HEK293 (cell line): ENCODE measurements at regions not wholly inside any gene's neighbourhood (a gene's known extent, or its start where the extent isn't known, plus 50 kb on each side); places are given as distances from the start of the nearest gene placed in this dataset.

Experiments
- CTCF ChIA-PET: fragments of 350-600 bp; formaldehyde crosslinking; extraction: SDS; loops from one replicate; lab custom pipeline; 2021; ENCODE audit warnings: antibody characterized with exemption; lab: Yijun Ruan, JAX
- POLR2A ChIA-PET: fragments of 300-600 bp; formaldehyde crosslinking; extraction: SDS; loops from one replicate; lab custom pipeline; 2020; ENCODE audit warnings: antibody characterized with exemption, inconsistent platforms; lab: Yijun Ruan, JAX
- H3K27ac ChIP-seq: fragments of 200-500 bp; sonication (Bioruptor generic); 2 replicates; pipeline ENCODE4 v1.5.1; 2014; ENCODE audit warnings: low read depth, low read length, control low read depth, inconsistent platforms; ENCODE audit errors: extremely low read depth
- H3K36me3 ChIP-seq, 2 experiments: fragments of 200-500 bp in 1 of 2; sonication (Bioruptor generic) in 1 of 2; 1 replicate in 1 of 2; 2 replicates in 1 of 2; pipeline ENCODE4 v1.5.1; 2014 to 2017; ENCODE audit warnings: inconsistent platforms in 2 of 2, low read length in 2 of 2; ENCODE audit not compliant: control insufficient read depth in 2 of 2, insufficient read depth in 1 of 2
- H3K4me1 ChIP-seq: fragments of 200-500 bp; sonication (Bioruptor generic); 2 replicates; pipeline ENCODE4 v1.5.1; 2014; ENCODE audit warnings: mild to moderate bottlenecking, low read length, inconsistent platforms; ENCODE audit not compliant: control insufficient read depth, insufficient read depth
- H3K4me3 ChIP-seq: 2 replicates; pipeline ENCODE4 v1.5.1; 2011; ENCODE audit warnings: low read depth, mild to moderate bottlenecking, control low read depth, low read length, moderate library complexity
- H3K9me3 ChIP-seq: fragments of 200-500 bp; sonication (Bioruptor generic); 2 replicates; pipeline ENCODE4 v1.5.1; 2014; ENCODE audit warnings: low read depth, low read length, inconsistent platforms; ENCODE audit not compliant: control insufficient read depth, insufficient read depth
- GLIS2 ChIP-seq: fragments of 450-650 bp; formaldehyde crosslinking; IDR thresholded peaks from 2 replicates; pipeline ENCODE4 v1.5.1; 2016; ENCODE audit warnings: missing biosample characterization, missing genetic modification characterization
- OVOL3 ChIP-seq: fragments of 450-650 bp; formaldehyde crosslinking; IDR thresholded peaks from 2 replicates; pipeline ENCODE4 v1.5.1; 2016; ENCODE audit warnings: missing biosample characterization, missing genetic modification characterization
- SCRT1 ChIP-seq: fragments of 450-650 bp; formaldehyde crosslinking; IDR thresholded peaks from 2 replicates; pipeline ENCODE4 v1.5.1; 2016; ENCODE audit warnings: missing biosample characterization, missing genetic modification characterization, borderline replicate concordance
- SETDB1 ChIP-seq: IDR thresholded peaks from one replicate; pipeline ENCODE4 v1.6.1; 2017; ENCODE audit warnings: mild to moderate bottlenecking, low read length, moderate library complexity, mixed read lengths; ENCODE audit not compliant: insufficient read length
- ZBTB48 ChIP-seq: fragments of 450-650 bp; formaldehyde crosslinking; IDR thresholded peaks from 2 replicates; pipeline ENCODE4 v1.5.1; 2016; ENCODE audit warnings: missing biosample characterization, missing genetic modification characterization
- ZBTB7A ChIP-seq: fragments of 450-650 bp; formaldehyde crosslinking; IDR thresholded peaks from 2 replicates; pipeline ENCODE4 v1.5.1; 2016; ENCODE audit warnings: low read depth, missing biosample characterization, missing genetic modification characterization
- ZFP41 ChIP-seq: fragments of 450-650 bp; formaldehyde crosslinking; IDR thresholded peaks from 2 replicates; pipeline ENCODE4 v1.5.1; 2016; ENCODE audit warnings: missing biosample characterization, missing genetic modification characterization, borderline replicate concordance
- ZNF10 ChIP-seq: fragments of 450-650 bp; formaldehyde crosslinking; IDR thresholded peaks from 2 replicates; pipeline ENCODE4 v1.5.1; 2017; ENCODE audit warnings: missing biosample characterization, missing genetic modification characterization
- ZNF169 ChIP-seq: fragments of 450-650 bp; formaldehyde crosslinking; IDR thresholded peaks from 2 replicates; pipeline ENCODE4 v1.5.1; 2016; ENCODE audit warnings: missing biosample characterization, missing genetic modification characterization
- ZNF19 ChIP-seq: fragments of 450-650 bp; formaldehyde crosslinking; IDR thresholded peaks from 2 replicates; pipeline ENCODE4; 2016; ENCODE audit warnings: missing biosample characterization, missing genetic modification characterization, low read depth
- ZNF248 ChIP-seq: fragments of 450-650 bp; formaldehyde crosslinking; IDR thresholded peaks from 2 replicates; pipeline ENCODE4 v1.5.1; 2017; ENCODE audit warnings: missing biosample characterization, missing genetic modification characterization
- ZNF274 ChIP-seq, 2 experiments: fragments of 200-500 bp in 1 of 2; fragments of 450-650 bp in 1 of 2; sonication (Bioruptor generic) in 1 of 2; formaldehyde crosslinking in 1 of 2; IDR thresholded peaks; 2 replicates each; pipeline versions ENCODE4 v1.5.1 to v1.6.1; 2014 to 2016; ENCODE audit warnings: borderline replicate concordance in 1 of 2, inconsistent platforms in 1 of 2, low read length in 1 of 2, missing biosample characterization in 1 of 2, missing genetic modification characterization in 1 of 2
- ZNF302 ChIP-seq: fragments of 450-650 bp; formaldehyde crosslinking; IDR thresholded peaks from 2 replicates; pipeline ENCODE4 v1.5.1; 2016; ENCODE audit warnings: missing biosample characterization, missing genetic modification characterization, low read depth
- ZNF324 ChIP-seq: fragments of 450-650 bp; formaldehyde crosslinking; IDR thresholded peaks from 2 replicates; pipeline ENCODE4 v1.5.1; 2016; ENCODE audit warnings: missing biosample characterization, missing genetic modification characterization
- ZNF341 ChIP-seq: fragments of 450-650 bp; formaldehyde crosslinking; IDR thresholded peaks from 2 replicates; pipeline ENCODE4; 2016; ENCODE audit warnings: low read depth, missing biosample characterization, missing genetic modification characterization
- ZNF48 ChIP-seq: fragments of 450-650 bp; formaldehyde crosslinking; IDR thresholded peaks from 2 replicates; pipeline ENCODE4 v1.5.1; 2016; ENCODE audit warnings: missing biosample characterization, missing genetic modification characterization
- ZNF514 ChIP-seq: fragments of 450-650 bp; formaldehyde crosslinking; IDR thresholded peaks from 2 replicates; pipeline ENCODE4 v1.5.1; 2016; ENCODE audit warnings: missing biosample characterization, missing genetic modification characterization
- ZNF658 ChIP-seq: fragments of 450-650 bp; formaldehyde crosslinking; IDR thresholded peaks from 2 replicates; pipeline ENCODE4; 2016; ENCODE audit warnings: missing biosample characterization, missing genetic modification characterization
- ZNF704 ChIP-seq: fragments of 450-650 bp; formaldehyde crosslinking; IDR thresholded peaks from 2 replicates; pipeline ENCODE4 v1.5.1; 2016; ENCODE audit warnings: missing biosample characterization, missing genetic modification characterization
- ZNF747 ChIP-seq: fragments of 450-650 bp; formaldehyde crosslinking; IDR thresholded peaks from 2 replicates; pipeline ENCODE4 v1.5.1; 2016; ENCODE audit warnings: missing biosample characterization, missing genetic modification characterization
- ZNF76 ChIP-seq: fragments of 450-650 bp; formaldehyde crosslinking; IDR thresholded peaks from 2 replicates; pipeline ENCODE4; 2016; ENCODE audit warnings: low read depth, missing biosample characterization, missing genetic modification characterization, borderline replicate concordance
- ZNF830 ChIP-seq: fragments of 450-650 bp; IDR thresholded peaks from 2 replicates; pipeline ENCODE4 v1.5.0; 2018; ENCODE audit warnings: missing biosample characterization, missing genetic modification characterization, low read depth, mild to moderate bottlenecking, moderate library complexity
- ZSCAN23 ChIP-seq: fragments of 450-650 bp; formaldehyde crosslinking; IDR thresholded peaks from 2 replicates; pipeline ENCODE4 v1.5.1; 2016; ENCODE audit warnings: missing biosample characterization, missing genetic modification characterization
- TF ChIP-seq, protein P1 (sequence below): fragments of 450-650 bp; formaldehyde crosslinking; IDR thresholded peaks from 2 replicates; pipeline ENCODE4 v1.5.1; 2016; ENCODE audit warnings: missing biosample characterization, missing genetic modification characterization
- TF ChIP-seq, protein P2 (sequence below): fragments of 450-650 bp; formaldehyde crosslinking; IDR thresholded peaks from 2 replicates; pipeline ENCODE4 v1.5.1; 2016; ENCODE audit warnings: missing biosample characterization, missing genetic modification characterization

DNA sequence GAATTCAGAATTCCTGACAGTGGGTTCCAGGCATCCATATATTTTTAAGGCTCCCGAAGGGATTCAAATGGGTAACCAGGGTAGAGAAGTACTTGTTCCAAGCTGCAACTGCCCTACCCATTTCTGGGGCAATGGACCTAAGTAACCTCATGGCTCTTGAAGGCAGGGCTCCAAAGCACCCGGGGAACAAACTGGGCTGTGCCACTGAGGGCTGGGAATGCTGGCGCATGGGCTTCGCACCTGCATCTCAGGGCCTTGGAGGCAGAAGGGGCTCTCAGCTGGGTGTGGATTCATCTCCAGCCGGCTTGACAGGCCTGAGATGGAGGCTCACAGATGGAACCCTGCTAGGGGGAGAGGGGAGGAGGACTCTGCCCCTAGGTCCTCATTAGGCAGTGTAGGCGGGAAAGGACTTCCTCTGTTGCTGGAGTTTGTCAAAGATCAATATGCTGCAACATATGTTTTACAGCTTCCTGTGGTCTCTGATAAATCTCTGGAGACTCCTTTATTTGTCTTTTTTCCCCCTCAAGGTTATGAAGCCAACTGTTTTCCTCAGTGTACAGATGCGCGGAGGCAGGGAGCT is 232.3 kb upstream of the NLRP1 start:
- Histone ChIP-seq H3K36me3 (no peaks in the 10 kb centered on the region), H3K9me3 (no peaks in the 10 kb centered on the region), H3K27ac (no peak overlapping the region), H3K4me1 (no peaks in the 10 kb centered on the region), H3K4me3 (no peak overlapping the region)
- POLR2A ChIA-PET, result no interaction called here
- CTCF ChIA-PET, result interaction anchor here (0.6 to 0.8 kb wide), 2 partner anchors 76 to 115 kb away, joined by 3 to 4 read pairs; no protein-coding TSS in a partner anchor
- TF ChIP-seq ZNF514 (tag by site-specific recombination), result no peak
- no peak for TF ChIP-seq ZBTB48 (tag by site-specific recombination)
- TF ChIP-seq ZSCAN23 (tag by site-specific recombination), result no peak
- no peak for TF ChIP-seq ZNF658
- TF ChIP-seq ZNF274 (IDR thresholded peaks at IDR 0.05; ENCODE audit: low read length), result no peak
- TF ChIP-seq ZNF274 (tag by site-specific recombination; IDR thresholded peaks at IDR 0.05; ENCODE audit: borderline replicate concordance), result no peak
- TF ChIP-seq ZNF248 (tag by site-specific recombination), result no peak
- TF ChIP-seq, protein P1, sequence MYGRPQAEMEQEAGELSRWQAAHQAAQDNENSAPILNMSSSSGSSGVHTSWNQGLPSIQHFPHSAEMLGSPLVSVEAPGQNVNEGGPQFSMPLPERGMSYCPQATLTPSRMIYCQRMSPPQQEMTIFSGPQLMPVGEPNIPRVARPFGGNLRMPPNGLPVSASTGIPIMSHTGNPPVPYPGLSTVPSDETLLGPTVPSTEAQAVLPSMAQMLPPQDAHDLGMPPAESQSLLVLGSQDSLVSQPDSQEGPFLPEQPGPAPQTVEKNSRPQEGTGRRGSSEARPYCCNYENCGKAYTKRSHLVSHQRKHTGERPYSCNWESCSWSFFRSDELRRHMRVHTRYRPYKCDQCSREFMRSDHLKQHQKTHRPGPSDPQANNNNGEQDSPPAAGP (tag by site-specific recombination), result no peak
- TF ChIP-seq SETDB1, result no peak
- TF ChIP-seq GLIS2, result no peak
- no peak for TF ChIP-seq ZNF341 (tag by site-specific recombination)

DNA sequence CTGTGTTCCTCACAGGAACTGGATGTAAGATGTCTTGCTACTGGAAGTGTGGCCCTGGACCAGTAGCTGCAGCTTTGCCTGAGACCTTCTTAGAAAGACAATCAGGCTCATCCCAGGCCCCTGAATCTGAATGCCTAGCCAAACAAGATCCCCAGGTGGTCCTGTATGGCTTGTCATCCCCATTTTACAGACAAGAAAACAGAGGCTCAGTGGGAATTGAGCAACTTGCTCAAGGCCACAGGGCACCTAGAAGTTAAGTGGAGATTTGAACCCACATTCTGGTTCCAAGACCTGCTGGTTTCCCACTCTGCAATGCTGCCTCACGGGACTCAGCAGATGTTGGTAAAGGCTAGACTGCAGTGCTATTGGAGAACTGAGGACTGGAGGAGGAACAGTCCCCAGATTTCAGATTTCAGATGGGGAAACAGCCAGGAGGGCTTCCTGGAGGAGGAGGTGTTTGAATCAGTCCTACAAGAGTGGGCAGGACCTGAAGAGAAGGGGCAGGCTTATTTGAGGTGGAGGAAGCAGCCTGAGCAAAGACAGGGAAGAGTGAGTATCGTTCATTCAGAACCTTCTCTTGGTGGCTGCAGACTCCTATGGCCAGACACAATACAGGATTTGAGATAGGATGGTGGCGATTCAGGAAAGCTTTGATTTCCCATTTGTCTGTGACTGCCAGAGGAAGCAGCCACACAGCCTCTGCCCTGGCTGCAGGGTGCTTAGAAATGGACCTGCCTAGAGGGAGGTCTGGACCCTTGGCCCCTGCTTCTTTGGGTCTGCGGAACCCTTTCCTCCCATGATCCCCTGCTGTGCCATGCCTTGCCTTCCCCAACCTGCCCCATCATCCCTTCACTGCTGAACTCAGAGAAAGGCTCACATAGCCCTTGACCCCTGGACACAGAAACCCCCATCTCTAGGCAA is 233.4 kb upstream of the NLRP1 start:
- CTCF ChIA-PET, result interaction anchor here (0.6 to 0.8 kb wide), 2 partner anchors 75 to 281 kb away, joined by 3 read pairs; no protein-coding TSS in a partner anchor
- Histone ChIP-seq H3K4me3 (no peak overlapping the region), H3K9me3 (no peaks in the 10 kb centered on the region), H3K36me3 (no peaks in the 10 kb centered on the region), H3K27ac (no peak overlapping the region), H3K4me1 (no peaks in the 10 kb centered on the region)
- POLR2A ChIA-PET, result no interaction called here
- TF ChIP-seq OVOL3 (tag by site-specific recombination), result no peak
- TF ChIP-seq ZNF48 (tag by site-specific recombination), result no peak
- TF ChIP-seq, protein P2, sequence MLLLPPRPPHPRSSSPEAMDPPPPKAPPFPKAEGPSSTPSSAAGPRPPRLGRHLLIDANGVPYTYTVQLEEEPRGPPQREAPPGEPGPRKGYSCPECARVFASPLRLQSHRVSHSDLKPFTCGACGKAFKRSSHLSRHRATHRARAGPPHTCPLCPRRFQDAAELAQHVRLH (tag by site-specific recombination), result no peak
- no peak for TF ChIP-seq ZNF747 (tag by site-specific recombination)
- TF ChIP-seq ZNF76, result no peak
- TF ChIP-seq ZNF19 (tag by site-specific recombination), result no peak
- no peak for TF ChIP-seq ZNF324 (tag by site-specific recombination)
- no peak for TF ChIP-seq ZNF302 (tag by site-specific recombination)
- TF ChIP-seq ZNF704 (tag by site-specific recombination), result no peak
- no peak for TF ChIP-seq ZNF10
- TF ChIP-seq ZFP41, result no peak
- no peak for TF ChIP-seq ZBTB7A (tag by site-specific recombination)
- TF ChIP-seq ZNF169 (tag by site-specific recombination), result no peak
- TF ChIP-seq ZNF830 (tag by site-specific recombination), result no peak
- TF ChIP-seq SCRT1 (tag by site-specific recombination), result no peak
- TF ChIP-seq, all 188 proteins: peak for 0
